LHCN-M2 (cell line): ENCODE measurements at regions not wholly inside any gene's neighbourhood (a gene's known extent, or its start where the extent isn't known, plus 50 kb on each side); places are given as distances from the start of the nearest gene placed in this dataset.

ENCODE experiments used
- DNase-seq: peaks from one replicate; pipeline ENCODE4 v3.0.0-alpha.2; 2012; ENCODE audit warnings: low read depth

- no peak for DNase-seq
Measured at GRCh38 chr4:8756816-8757215, 114.8 kb downstream of the HMX1 start.

GRCh38 chr4:8754634-8755589, 116.7 kb downstream of the HMX1 start:
- no peak for DNase-seq

GRCh38 chr4:8748236-8748575, 123.4 kb downstream of the HMX1 start:
- DNase-seq = no peak

DNA sequence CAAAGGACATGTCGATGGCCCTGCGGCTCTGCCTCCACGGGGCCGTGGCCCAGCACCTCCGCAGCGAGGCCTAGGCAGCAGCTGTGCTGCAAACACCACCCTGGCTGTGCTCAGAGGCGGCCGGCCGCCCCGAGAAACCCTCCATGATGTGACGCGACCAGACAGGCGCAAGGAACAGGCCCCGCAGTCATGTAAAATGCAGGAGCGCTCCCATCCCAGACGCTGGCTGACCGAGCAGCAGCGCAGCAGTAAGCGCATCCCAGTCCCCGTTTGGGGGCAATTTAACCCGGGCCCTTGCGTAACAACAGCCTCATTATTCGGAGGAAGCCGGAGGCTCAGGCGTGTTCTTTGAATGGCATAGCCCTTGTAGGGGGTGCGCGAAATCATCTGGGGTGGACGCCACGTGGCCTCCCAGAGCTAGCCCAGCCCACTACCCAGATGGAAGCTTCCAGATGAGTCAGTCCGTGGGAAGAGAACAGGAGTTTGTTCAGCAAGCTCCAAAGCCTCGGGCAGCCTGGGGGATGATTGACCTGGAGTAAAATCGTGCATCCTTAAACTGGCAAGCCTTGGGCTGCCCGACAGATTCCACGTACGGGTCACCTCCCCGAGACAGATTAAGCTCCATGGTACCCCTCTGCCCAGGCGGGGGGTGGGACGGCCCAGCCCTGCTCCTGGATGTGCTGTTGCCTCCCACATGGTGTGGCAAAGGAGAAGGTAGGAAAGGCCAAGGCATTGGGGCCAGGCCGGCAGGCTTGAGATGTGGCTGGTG, 124.0 kb downstream of the HMX1 start:
- no peak for DNase-seq

DNA sequence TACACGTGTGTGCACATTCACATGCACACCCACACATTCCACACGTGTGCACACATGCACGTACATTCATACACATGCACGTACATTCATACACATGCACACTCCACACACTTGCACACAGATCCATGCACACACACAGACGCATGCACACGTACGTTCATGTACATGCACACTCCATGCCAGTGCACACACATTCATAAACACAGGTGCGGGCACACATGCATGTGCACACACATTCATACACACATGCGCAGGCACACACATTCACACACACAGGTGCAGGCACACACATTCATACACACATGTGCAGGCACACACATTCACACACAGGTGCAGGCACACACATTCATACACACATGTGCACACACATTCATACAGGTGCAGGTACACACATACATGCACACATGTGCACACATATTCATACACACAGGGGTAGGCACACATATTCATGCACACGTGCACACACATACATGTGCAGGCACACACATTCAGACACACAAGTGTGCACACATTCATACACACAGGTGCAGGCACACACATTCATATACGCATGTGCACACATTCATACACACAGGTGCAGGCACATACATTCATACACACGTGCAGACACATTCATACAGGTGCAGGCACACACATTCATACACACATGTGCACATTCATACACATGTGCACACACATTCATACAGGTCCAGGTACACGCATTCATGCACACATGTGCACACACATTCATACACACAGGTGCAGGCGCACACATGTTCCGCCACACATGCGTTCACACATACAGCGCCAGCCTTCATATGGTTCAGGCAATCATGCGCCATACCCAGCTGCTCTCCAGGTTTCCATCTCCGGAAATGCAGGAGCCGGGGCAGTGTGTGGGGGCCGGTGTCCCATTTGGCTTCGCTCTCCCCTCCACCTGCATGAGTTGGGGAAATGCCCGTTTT, 124.8 kb downstream of the HMX1 start:
- no peak for DNase-seq

GRCh38 chr4:8745826-8746225, 125.8 kb downstream of the HMX1 start:
- no peak for DNase-seq

DNA sequence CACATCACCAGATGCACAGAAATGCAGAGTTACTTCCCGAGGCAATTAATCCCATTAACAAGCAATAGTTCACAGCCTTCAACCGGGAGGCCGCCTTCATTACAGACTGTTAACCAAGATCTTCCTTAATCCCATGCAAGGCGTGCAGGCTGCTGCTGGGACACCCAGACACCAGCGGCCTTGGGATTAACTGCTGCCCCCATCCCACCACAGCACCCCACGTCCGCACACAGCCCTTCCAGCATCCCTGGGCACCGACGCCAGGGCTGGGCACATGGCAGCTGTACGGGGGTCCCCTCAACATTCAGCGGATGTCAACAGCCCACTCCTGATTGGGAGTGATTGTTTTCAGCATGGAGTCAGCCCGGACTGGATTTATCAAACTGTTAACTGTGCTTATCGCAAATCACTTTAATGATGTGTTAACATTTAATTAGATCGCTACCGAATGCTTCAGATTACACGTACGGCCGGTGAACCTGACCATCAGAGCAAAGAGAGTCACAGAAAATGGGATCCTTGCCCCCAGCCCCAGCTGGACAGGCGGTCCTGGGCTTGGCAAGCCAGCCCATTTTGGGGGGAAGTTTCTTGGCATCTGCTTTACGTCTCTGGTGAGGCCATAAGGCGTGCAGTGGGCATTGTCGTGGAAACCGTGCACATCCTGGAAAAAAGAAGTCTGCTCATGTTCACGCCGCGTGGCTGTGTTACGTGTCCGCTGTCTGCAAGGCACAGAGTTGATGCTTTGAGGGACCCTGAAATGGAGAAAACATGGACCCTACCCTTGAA, 126.4 kb downstream of the HMX1 start:
- DNase-seq = no peak

- DNase-seq = no peak
Measured at GRCh38 chr4:8744083-8744805, 127.4 kb downstream of the HMX1 start.

DNA sequence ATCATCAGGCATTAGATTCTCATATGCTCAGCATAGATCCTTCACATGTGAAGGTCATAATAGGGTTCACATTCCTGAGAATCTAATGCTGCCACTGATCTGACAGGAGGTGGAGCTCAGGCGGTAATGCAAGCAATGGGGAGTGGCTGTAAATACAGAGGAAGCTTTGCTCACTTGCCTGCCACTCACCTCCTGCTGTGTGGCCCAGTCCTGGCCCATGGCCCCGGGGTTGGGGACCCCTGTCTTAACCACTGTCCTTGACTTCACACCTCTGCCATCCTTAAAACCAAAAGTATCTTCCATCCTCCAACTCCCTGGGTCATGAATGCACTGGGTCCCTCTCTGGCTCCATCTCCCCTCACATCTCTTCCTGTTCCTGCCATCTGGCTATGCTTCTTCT, 129.1 kb downstream of the HMX1 start:
- no peak for DNase-seq

DNA sequence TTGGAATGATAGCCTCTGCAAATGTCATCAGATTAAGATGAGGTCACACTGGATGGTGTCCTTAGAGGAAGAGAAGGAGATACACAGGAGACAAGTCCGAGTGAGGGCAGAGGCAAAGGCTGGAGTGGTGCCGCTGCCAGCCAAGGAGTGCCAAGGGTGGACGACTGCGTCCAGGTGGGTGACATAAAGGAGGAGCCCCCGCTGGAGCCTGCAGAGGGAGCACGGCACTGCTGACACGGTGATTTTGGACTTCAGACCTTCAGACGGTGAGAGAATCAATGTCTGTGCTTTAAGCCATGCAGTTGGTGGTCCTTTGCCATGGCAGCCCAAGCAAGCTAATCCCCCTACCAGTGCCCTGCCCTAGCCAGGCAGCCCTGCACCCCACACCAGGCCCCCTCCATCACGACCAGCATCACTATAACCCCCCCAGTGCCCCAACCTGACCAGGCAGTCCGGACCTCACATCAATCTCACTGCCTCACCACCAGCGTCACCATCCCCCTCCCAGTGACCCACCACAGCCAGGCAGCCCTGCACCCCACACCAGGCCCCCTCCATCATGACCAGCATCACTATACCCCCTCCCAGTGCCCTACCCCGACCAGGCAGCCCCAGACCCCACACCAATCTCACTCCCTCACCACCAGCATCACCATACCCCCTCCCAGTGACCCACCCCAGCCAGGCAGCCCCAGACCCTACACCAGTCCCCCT, 130.0 kb downstream of the HMX1 start:
- no peak for DNase-seq

DNA sequence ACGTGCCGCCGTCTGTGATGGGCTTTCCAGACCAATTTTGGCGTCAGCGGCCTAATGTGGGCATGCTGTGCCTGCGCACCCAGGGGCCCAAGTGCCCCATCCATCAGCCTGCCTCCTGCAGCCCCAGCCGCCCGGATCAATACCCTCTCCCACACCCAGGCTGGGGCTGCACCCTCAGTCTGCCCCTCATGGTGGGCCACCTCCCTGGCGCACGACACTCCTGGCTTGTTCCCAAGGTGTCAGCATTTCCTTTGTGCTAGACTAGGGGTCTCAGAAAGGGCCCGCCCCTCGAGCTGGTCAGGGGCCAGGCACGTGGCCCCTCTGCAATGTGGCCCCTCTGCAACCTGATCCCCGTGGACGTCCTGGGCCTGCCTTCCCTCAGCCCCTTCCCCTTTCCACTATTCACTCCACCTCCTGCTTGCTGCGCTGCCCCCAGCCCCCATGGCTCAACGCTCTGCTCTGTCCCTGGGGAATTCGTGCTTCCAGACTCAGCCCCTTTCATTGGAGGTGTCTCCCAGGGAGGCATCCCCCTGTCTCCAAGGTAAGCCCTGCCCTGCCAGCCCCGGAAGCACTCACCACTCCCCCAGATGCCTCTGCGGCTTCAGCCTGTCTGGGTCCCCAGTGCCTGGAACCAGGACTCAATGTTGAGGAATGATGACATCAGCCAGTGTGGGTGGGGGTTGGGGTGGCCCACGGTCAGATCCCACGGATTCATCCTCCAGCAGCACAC, 130.8 kb downstream of the HMX1 start:
- DNase-seq = no peak

- DNase-seq = no peak
Measured at GRCh38 chr4:8739820-8740665, 131.6 kb downstream of the HMX1 start.

- no peak for DNase-seq
Measured at GRCh38 chr4:8739317-8739716, 132.3 kb downstream of the HMX1 start.

DNA sequence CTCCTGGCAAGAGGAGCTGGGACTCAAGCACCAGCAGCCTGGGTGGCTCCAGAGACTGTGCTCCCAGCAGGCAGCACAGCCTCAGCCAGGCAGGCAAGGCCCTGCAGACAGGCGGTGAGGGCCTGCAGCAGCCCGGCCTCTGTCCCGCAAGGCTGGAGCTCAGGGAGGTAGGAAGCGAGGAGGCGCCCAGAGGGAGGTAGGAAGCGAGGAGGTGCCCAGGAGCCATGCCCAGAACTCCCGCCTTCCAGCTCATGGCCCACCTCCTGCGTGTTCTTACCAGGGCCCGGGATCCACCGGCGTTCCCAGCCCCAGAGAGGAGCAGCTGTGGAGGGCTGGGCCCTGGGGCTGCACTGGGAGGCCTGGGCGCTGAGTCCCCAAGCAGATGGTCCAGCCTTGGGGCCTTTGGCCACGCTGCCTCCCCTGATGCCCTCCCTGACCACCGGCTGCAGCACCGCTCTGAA, 133.1 kb downstream of the HMX1 start:
- no peak for DNase-seq

- DNase-seq = no peak
Measured at GRCh38 chr4:8737601-8738279, 133.9 kb downstream of the HMX1 start.

GRCh38 chr4:8737075-8737474, 134.6 kb downstream of the HMX1 start:
- no peak for DNase-seq
